ENCODE measurements at regions not wholly inside any gene's neighbourhood (a gene's known extent, or its start where the extent isn't known, plus 50 kb on each side); places are given as distances from the start of the nearest gene placed in this dataset.

DNA sequence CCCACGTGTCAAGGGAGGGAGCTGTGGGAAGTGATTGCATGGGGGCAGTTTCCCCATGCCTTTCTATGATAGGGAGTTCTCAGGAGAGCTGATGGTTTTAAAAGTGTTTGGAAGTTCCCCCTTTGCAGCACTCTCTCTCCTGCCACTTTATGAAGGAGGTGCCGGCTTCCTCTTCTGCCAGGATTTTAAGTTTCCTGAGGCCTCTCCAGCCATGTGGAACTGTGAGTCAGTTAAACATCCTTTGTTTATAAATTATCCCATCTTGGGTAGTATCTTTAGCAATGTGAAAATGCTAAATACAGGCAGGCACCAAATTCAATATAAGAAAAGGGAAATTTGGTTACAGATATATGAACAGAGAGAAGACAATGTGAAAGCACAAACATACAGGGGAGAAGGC, 96.4 kb upstream of the EPHA7 start:
- Histone ChIP-seq H3K4me3 (ENCODE audit: insufficient read depth, low read depth, low read length) (no peak overlapping the region), H3K9ac (ENCODE audit: low read length) (no peak overlapping the region), H3K4me1 (ENCODE audit: insufficient read depth, low read length) (no peaks in the 10 kb centered on the region), H3K27ac (ENCODE audit: low read depth, low read length) (no peak overlapping the region), H3K27me3 (ENCODE audit: insufficient read depth, low read length) (no peaks in the 10 kb centered on the region), H3K36me3 (ENCODE audit: insufficient read depth, low read length) (no peaks in the 10 kb centered on the region), H4K20me1 (ENCODE audit: insufficient read depth, low read length) (no peaks in the 10 kb centered on the region), H2AFZ (ENCODE audit: low read depth, low read length) (no peak overlapping the region), H3K79me2 (ENCODE audit: insufficient read depth, low read length) (no peaks in the 10 kb centered on the region), H3K4me2 (ENCODE audit: low read length) (no peak overlapping the region), H3K9me3 (ENCODE audit: insufficient read depth, low read depth, low read length) (no peaks in the 10 kb centered on the region)
- TF ChIP-seq, protein P1, sequence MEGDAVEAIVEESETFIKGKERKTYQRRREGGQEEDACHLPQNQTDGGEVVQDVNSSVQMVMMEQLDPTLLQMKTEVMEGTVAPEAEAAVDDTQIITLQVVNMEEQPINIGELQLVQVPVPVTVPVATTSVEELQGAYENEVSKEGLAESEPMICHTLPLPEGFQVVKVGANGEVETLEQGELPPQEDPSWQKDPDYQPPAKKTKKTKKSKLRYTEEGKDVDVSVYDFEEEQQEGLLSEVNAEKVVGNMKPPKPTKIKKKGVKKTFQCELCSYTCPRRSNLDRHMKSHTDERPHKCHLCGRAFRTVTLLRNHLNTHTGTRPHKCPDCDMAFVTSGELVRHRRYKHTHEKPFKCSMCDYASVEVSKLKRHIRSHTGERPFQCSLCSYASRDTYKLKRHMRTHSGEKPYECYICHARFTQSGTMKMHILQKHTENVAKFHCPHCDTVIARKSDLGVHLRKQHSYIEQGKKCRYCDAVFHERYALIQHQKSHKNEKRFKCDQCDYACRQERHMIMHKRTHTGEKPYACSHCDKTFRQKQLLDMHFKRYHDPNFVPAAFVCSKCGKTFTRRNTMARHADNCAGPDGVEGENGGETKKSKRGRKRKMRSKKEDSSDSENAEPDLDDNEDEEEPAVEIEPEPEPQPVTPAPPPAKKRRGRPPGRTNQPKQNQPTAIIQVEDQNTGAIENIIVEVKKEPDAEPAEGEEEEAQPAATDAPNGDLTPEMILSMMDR (IDR thresholded peaks at IDR 0.05; ENCODE audit: insufficient read depth, low read depth, low read length): no peak
- TF ChIP-seq EZH2 (IDR thresholded peaks at IDR 0.05; ENCODE audit: insufficient read depth, low read length): no peak
- no peaks in the 10 kb centered on the region for H3K4me1 Mint-ChIP-seq (ENCODE audit: low read depth, unreplicated experiment)
- FAIRE-seq (no peak), DNase-seq (ENCODE audit: low read depth) (no peak)
- H3K36me3 Mint-ChIP-seq (ENCODE audit: low read depth, unreplicated experiment): no peaks in the 10 kb centered on the region
- no peak overlapping the region for H3K27ac Mint-ChIP-seq (ENCODE audit: unreplicated experiment)
- no peak overlapping the region for H3K4me3 Mint-ChIP-seq (ENCODE audit: unreplicated experiment)
- no peaks in the 10 kb centered on the region for H3K9me3 Mint-ChIP-seq (ENCODE audit: unreplicated experiment)
- no peaks in the 10 kb centered on the region for H3K27me3 Mint-ChIP-seq (ENCODE audit: low read depth, unreplicated experiment)

DNA sequence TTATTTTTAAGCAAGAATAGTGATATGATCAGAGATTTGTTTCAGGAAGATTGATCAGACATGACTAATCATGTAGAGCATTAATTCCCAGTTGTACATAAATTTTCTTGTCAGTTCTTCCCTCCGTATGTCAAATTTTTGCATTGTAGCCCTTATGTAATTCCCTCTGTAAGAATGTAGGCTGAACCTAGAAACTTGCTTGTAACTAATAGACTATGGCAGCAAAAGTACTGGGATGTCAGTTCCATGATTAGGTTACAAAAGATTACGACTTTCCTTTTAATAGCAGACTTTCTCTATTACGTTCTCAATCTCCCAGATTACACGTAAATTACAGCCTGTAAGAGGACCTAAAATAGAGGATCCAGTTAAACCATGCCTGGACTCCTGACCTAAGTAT, 79.4 kb upstream of the EPHA7 start:
- DNase-seq (ENCODE audit: low read depth): no peak
- H3K36me3 Mint-ChIP-seq (ENCODE audit: low read depth, unreplicated experiment): no peaks in the 10 kb centered on the region
- H3K27ac ChIP-seq (ENCODE audit: low read depth, low read length): no peak overlapping the region
- no peak for FAIRE-seq
- H3K9ac ChIP-seq (ENCODE audit: low read length): no peak overlapping the region
- no peak overlapping the region for H3K4me3 Mint-ChIP-seq (ENCODE audit: unreplicated experiment)
- no peak overlapping the region for H3K4me2 ChIP-seq (ENCODE audit: low read length)
- H2AFZ ChIP-seq (ENCODE audit: low read depth, low read length): no peak overlapping the region
- H3K9me3 Mint-ChIP-seq (ENCODE audit: unreplicated experiment): no peaks in the 10 kb centered on the region
- H3K27ac Mint-ChIP-seq (ENCODE audit: unreplicated experiment): no peak overlapping the region
- H3K27me3 ChIP-seq (ENCODE audit: insufficient read depth, low read length): no peaks in the 10 kb centered on the region
- no peaks in the 10 kb centered on the region for H3K36me3 ChIP-seq (ENCODE audit: insufficient read depth, low read length)
- peaks cover 3% of the 10 kb centered on the region for H3K4me1 Mint-ChIP-seq (ENCODE audit: low read depth, unreplicated experiment)
- TF ChIP-seq, protein P1 (IDR thresholded peaks at IDR 0.05; ENCODE audit: insufficient read depth, low read depth, low read length): no peak
- no peak for TF ChIP-seq EZH2 (IDR thresholded peaks at IDR 0.05; ENCODE audit: insufficient read depth, low read length)
- no peaks in the 10 kb centered on the region for H3K9me3 ChIP-seq (ENCODE audit: insufficient read depth, low read depth, low read length)
- H3K79me2 ChIP-seq (ENCODE audit: insufficient read depth, low read length): no peaks in the 10 kb centered on the region
- H3K4me1 ChIP-seq (ENCODE audit: insufficient read depth, low read length): no peaks in the 10 kb centered on the region
- H3K4me3 ChIP-seq (ENCODE audit: insufficient read depth, low read depth, low read length): no peak overlapping the region
- H4K20me1 ChIP-seq (ENCODE audit: insufficient read depth, low read length): no peaks in the 10 kb centered on the region
- H3K27me3 Mint-ChIP-seq (ENCODE audit: low read depth, unreplicated experiment): no peaks in the 10 kb centered on the region

DNA sequence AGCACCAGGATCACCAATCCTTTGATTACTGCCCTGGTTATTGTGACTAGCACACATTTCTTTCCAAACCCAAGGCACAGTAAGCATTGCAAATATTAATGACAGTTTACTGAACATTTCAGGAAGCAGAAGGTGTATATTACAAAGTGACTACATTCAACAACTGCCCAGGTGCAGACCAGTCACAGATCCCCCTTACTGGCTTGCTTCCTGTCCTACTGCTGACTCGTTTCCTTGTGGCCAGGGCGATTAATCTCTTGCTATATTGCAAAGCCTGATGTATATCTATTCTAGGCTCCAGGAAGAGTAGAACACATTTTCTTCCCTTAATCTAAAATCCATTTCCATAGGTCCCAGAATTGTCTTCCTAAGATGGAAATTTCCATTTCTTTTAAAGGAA, 77.2 kb upstream of the EPHA7 start:
- H3K4me2 ChIP-seq (ENCODE audit: low read length): no peak overlapping the region
- no peak overlapping the region for H3K4me3 Mint-ChIP-seq (ENCODE audit: unreplicated experiment)
- H3K4me3 ChIP-seq (ENCODE audit: insufficient read depth, low read depth, low read length): no peak overlapping the region
- no peak for DNase-seq (ENCODE audit: low read depth)
- no peak for TF ChIP-seq EZH2 (IDR thresholded peaks at IDR 0.05; ENCODE audit: insufficient read depth, low read length)
- TF ChIP-seq, protein P1 (IDR thresholded peaks at IDR 0.05; ENCODE audit: insufficient read depth, low read depth, low read length): no peak
- H3K27me3 Mint-ChIP-seq (ENCODE audit: low read depth, unreplicated experiment): no peaks in the 10 kb centered on the region
- no peaks in the 10 kb centered on the region for H3K4me1 ChIP-seq (ENCODE audit: insufficient read depth, low read length)
- no peaks in the 10 kb centered on the region for H4K20me1 ChIP-seq (ENCODE audit: insufficient read depth, low read length)
- H3K27me3 ChIP-seq (ENCODE audit: insufficient read depth, low read length): no peaks in the 10 kb centered on the region
- peaks cover 3% of the 10 kb centered on the region for H3K4me1 Mint-ChIP-seq (ENCODE audit: low read depth, unreplicated experiment)
- no peaks in the 10 kb centered on the region for H3K9me3 ChIP-seq (ENCODE audit: insufficient read depth, low read depth, low read length)
- H3K79me2 ChIP-seq (ENCODE audit: insufficient read depth, low read length): no peaks in the 10 kb centered on the region
- no peak overlapping the region for H2AFZ ChIP-seq (ENCODE audit: low read depth, low read length)
- no peaks in the 10 kb centered on the region for H3K36me3 ChIP-seq (ENCODE audit: insufficient read depth, low read length)
- no peak overlapping the region for H3K9ac ChIP-seq (ENCODE audit: low read length)
- no peak overlapping the region for H3K27ac Mint-ChIP-seq (ENCODE audit: unreplicated experiment)
- no peaks in the 10 kb centered on the region for H3K9me3 Mint-ChIP-seq (ENCODE audit: unreplicated experiment)
- FAIRE-seq: no peak
- no peak overlapping the region for H3K27ac ChIP-seq (ENCODE audit: low read depth, low read length)
- no peaks in the 10 kb centered on the region for H3K36me3 Mint-ChIP-seq (ENCODE audit: low read depth, unreplicated experiment)

Data from astrocyte (in vitro differentiated cells and primary cell).